ENCODE measurements at regions not wholly inside any gene's neighbourhood (a gene's known extent, or its start where the extent isn't known, plus 50 kb on each side); places are given as distances from the start of the nearest gene placed in this dataset.

GRCh38 chr1:56377431-56377830 lies 201.9 kb downstream of the PLPP3 start:
- peak; percentile 64 for DNase-seq (ENCODE audit: low read depth)
- TF ChIP-seq, protein P1, sequence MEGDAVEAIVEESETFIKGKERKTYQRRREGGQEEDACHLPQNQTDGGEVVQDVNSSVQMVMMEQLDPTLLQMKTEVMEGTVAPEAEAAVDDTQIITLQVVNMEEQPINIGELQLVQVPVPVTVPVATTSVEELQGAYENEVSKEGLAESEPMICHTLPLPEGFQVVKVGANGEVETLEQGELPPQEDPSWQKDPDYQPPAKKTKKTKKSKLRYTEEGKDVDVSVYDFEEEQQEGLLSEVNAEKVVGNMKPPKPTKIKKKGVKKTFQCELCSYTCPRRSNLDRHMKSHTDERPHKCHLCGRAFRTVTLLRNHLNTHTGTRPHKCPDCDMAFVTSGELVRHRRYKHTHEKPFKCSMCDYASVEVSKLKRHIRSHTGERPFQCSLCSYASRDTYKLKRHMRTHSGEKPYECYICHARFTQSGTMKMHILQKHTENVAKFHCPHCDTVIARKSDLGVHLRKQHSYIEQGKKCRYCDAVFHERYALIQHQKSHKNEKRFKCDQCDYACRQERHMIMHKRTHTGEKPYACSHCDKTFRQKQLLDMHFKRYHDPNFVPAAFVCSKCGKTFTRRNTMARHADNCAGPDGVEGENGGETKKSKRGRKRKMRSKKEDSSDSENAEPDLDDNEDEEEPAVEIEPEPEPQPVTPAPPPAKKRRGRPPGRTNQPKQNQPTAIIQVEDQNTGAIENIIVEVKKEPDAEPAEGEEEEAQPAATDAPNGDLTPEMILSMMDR (IDR thresholded peaks at IDR 0.05; ENCODE audit: insufficient read depth, low read length), result no peak

DNA sequence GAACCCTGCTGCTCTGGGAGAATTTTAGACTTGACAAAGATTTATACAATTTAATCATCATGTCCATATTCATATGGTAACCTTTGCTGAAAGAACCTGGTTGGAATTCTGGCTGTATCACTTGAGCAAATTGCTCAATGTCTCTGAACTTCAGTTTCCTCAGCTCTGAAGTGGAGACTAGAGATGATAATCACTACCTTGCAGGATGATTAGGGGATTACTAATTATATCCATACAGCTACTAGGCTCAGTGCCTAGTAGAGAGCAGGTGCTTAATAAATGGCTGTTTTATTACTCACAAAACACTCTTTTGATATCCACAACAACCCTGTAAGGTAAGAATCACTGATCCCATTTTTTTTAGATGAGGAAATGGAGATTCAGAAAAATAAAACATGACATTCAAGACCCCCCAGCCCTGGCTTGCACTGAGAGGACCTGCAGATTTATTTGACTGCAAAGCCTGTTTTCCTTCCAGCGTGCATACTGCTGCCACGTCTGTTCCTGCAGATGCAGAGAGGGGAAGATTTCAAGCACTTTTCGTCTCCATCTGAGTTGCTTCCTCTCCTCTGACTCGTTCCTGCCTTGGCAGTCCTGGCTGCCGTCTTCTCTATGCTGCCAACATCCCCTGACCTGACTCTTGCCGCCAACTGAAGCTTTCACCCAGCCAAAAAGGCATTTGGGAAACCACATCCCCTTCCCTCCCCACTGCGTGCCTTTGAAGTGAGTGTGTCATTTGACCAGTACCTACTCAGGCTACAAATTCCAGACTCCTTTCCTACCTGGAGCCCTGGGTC lies 203.0 kb downstream of the PLPP3 start:
- DNase-seq (ENCODE audit: low read depth), result peak; percentile 77
- no peak overlapping the region for H3K4me3 ChIP-seq (ENCODE audit: low read depth, low read length)
- TF ChIP-seq, protein P1 (IDR thresholded peaks at IDR 0.05; ENCODE audit: insufficient read depth, low read length), result no peak

More at GRCh38 chr1:56377431-56377830, 201.9 kb downstream of the PLPP3 start:
- no peak overlapping the region for H3K4me3 ChIP-seq (ENCODE audit: low read depth, low read length)

DNA sequence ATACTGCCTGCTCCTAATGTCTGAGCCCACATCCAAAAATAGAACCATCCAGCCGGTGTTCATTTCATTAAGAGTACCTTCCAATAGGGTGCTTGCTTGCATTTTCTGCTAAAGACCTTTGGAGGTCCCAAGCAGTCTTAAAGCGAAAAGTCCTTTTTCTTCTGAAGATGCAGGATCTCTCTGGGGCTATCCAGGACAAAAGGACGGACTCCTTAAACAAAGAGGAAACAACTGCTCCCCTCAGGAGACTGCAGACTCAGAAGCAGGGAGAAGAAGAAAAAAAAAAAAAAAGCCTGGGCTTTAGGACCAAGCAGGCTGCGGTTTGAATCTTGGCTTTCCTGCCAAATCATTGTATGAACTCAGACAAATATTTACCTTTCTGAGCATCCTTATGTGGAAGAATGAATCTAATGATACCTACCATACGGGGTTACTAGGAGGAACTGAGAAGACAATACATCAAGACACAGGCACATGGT lies 204.0 kb downstream of the PLPP3 start:
- peak; percentile 43 for DNase-seq (ENCODE audit: low read depth)
- H3K4me3 ChIP-seq (ENCODE audit: low read depth, low read length), result no peak overlapping the region
- TF ChIP-seq, protein P1 (IDR thresholded peaks at IDR 0.05; ENCODE audit: insufficient read depth, low read length), result no peak

- peak; percentile 68 for DNase-seq (ENCODE audit: low read depth)
- TF ChIP-seq, protein P1 (IDR thresholded peaks at IDR 0.05; ENCODE audit: insufficient read depth, low read length), result no peak
- no peak overlapping the region for H3K4me3 ChIP-seq (ENCODE audit: low read depth, low read length)
Observed at GRCh38 chr1:56374026-56374974, 205.1 kb downstream of the PLPP3 start.

- TF ChIP-seq, protein P1 (IDR thresholded peaks at IDR 0.05; ENCODE audit: insufficient read depth, low read length), result no peak
- no peak for DNase-seq (ENCODE audit: low read depth)
Observed at GRCh38 chr1:56370513-56370912, 208.8 kb downstream of the PLPP3 start.

GRCh38 chr1:56363007-56363770 lies 216.2 kb downstream of the PLPP3 start:
- TF ChIP-seq, protein P1 (IDR thresholded peaks at IDR 0.05; ENCODE audit: insufficient read depth, low read length), result no peak
- no peak overlapping the region for H3K4me3 ChIP-seq (ENCODE audit: low read depth, low read length)
- no peak for DNase-seq (ENCODE audit: low read depth)

More at GRCh38 chr1:56370513-56370912, 208.8 kb downstream of the PLPP3 start:
- H3K4me3 ChIP-seq (ENCODE audit: low read depth, low read length), result no peak overlapping the region
